Progenitor cell of endocrine pancreas (in vitro differentiated cells): ENCODE measurements at regions not wholly inside any gene's neighbourhood (a gene's known extent, or its start where the extent isn't known, plus 50 kb on each side); places are given as distances from the start of the nearest gene placed in this dataset.
"Not testable (repeated sequence)": the region's sequence is repeated elsewhere in the genome, so short reads cannot be mapped to it uniquely, and the experiment has no call there.

Experiments
- DNase-seq: peaks from one replicate; pipeline ENCODE4 v3.0.0; 2021; ENCODE audit warnings: low spot score; ENCODE audit not compliant: unreplicated experiment
- H3K27ac Mint-ChIP-seq: 2 replicates; pipeline ENCODE4 v1.8.0; 2021; ENCODE audit warnings: mild to moderate bottlenecking, moderate library complexity, mixed read lengths
- H3K27me3 Mint-ChIP-seq: 2 replicates; pipeline ENCODE4 v1.8.0; 2021; ENCODE audit warnings: mixed read lengths
- H3K36me3 Mint-ChIP-seq: 2 replicates; pipeline ENCODE4 v1.8.0; 2022; ENCODE audit warnings: mixed read lengths; ENCODE audit not compliant: insufficient read depth
- H3K4me1 Mint-ChIP-seq: 2 replicates; pipeline ENCODE4 v1.8.0; 2021; ENCODE audit warnings: low read depth, mixed read lengths
- H3K4me3 Mint-ChIP-seq: 2 replicates; pipeline ENCODE4 v1.8.0; 2021; ENCODE audit warnings: low read depth, mild to moderate bottlenecking, moderate library complexity, mixed read lengths
- H3K9me3 Mint-ChIP-seq: 2 replicates; pipeline ENCODE4 v1.8.0; 2021; ENCODE audit warnings: low read depth, mixed read lengths
- TF ChIP-seq, protein P1 (sequence below): fragments of 200-600 bp; sonication (generic); IDR thresholded peaks from one replicate; pipeline ENCODE4 v1.5.0; 2021; ENCODE audit warnings: antibody characterized with exemption, mild to moderate bottlenecking; ENCODE audit not compliant: unreplicated experiment

DNA sequence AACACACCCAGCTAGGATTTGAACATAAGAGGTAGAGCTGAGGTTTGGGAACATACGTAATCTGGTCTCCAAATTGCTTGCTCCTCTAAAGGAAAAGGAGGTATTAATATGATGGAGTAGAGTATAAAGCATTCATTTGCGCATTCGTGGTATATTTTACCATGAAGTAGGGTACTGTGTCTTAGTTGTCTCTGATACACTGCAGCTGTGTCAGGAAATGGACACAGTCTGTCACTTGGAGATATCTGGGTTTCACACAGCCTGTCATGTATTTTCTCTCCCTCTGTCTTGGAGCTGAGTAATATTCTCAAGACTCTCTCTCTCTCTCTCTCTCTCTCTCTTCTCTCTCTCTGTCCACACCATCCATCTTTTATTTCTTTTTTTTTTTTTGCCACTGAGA is 274.8 kb upstream of the UGT8 start:
- DNase-seq = no peak
- Mint-ChIP-seq H3K9me3 (no peaks in the 10 kb centered on the region), H3K4me3 (no peak overlapping the region), H3K27ac (no peak overlapping the region), H3K4me1 (peaks cover 16% of the 10 kb centered on the region), H3K36me3 (no peaks in the 10 kb centered on the region), H3K27me3 (peaks cover 6% of the 10 kb centered on the region)
- TF ChIP-seq, protein P1, sequence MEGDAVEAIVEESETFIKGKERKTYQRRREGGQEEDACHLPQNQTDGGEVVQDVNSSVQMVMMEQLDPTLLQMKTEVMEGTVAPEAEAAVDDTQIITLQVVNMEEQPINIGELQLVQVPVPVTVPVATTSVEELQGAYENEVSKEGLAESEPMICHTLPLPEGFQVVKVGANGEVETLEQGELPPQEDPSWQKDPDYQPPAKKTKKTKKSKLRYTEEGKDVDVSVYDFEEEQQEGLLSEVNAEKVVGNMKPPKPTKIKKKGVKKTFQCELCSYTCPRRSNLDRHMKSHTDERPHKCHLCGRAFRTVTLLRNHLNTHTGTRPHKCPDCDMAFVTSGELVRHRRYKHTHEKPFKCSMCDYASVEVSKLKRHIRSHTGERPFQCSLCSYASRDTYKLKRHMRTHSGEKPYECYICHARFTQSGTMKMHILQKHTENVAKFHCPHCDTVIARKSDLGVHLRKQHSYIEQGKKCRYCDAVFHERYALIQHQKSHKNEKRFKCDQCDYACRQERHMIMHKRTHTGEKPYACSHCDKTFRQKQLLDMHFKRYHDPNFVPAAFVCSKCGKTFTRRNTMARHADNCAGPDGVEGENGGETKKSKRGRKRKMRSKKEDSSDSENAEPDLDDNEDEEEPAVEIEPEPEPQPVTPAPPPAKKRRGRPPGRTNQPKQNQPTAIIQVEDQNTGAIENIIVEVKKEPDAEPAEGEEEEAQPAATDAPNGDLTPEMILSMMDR = no peak

DNA sequence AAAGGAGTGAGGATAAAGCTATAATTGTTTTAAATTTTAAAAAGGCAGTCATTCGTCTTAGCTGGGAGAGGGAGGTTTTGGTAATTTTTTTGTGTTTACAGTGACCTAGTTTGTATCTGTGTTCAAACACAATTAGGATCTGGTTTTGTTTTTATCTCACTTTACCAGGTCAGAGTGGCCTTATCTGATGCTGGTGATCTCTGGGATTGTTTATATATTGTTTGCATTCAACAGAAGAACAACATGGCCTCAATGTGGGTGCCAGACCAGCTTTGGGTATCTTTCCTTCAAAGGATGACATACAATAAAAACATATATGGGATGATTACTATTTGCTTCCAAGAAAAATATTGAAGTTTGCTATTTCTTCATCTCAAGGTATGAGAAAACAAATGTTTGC is 272.2 kb upstream of the UGT8 start:
- peaks cover 3% of the 10 kb centered on the region for H3K9me3 Mint-ChIP-seq
- peaks cover 2% of the 10 kb centered on the region for H3K36me3 Mint-ChIP-seq
- no peak overlapping the region for H3K4me3 Mint-ChIP-seq
- H3K27me3 Mint-ChIP-seq = peaks cover 9% of the 10 kb centered on the region
- H3K27ac Mint-ChIP-seq = no peak overlapping the region
- TF ChIP-seq, protein P1 = no peak
- DNase-seq = no peak
- peaks cover 12% of the 10 kb centered on the region for H3K4me1 Mint-ChIP-seq

DNA sequence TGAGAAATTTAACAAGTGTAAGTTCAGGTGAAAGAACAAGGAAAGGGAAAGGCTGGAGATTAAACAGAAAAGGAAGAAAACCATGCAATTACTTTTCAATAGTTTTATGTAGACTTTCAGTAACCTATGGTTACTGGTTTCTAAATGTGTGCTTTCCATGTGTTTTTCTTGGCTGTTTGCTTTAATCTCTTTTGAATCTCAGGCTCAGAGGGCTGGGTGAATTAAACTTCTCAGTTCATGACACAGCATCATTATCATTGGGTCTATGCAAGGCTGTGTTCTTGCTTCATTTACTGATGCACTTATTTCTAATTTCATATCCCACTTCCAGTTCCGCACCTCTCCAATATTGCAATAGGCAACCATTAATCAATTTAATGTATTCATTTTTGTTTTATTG is 266.5 kb upstream of the UGT8 start:
- no peak for DNase-seq
- peaks cover 2% of the 10 kb centered on the region for H3K36me3 Mint-ChIP-seq
- TF ChIP-seq, protein P1 = no peak
- no peak overlapping the region for H3K4me3 Mint-ChIP-seq
- no peak overlapping the region for H3K27ac Mint-ChIP-seq
- peaks cover 6% of the 10 kb centered on the region for H3K9me3 Mint-ChIP-seq
- H3K4me1 Mint-ChIP-seq = peaks cover 3% of the 10 kb centered on the region
- H3K27me3 Mint-ChIP-seq = peaks cover 10% of the 10 kb centered on the region

DNA sequence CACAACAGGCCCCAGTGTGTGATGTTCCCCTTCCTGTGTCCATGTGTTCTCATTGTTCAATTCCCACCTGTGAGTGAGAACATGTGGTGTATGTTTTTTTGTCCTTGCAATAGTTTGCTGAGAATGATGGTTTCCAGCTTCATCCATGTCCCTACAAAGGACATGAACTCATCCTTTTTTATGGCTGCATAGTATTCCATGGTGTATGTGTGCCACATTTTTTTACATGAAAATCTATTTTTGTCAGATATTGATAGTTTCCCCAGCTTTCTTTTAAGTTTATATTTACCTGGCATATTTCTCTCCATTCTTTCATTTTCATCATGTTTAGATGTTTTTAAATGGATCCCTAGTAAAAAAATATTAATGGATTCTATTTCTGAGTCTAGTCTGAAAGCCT is 264.2 kb upstream of the UGT8 start:
- not testable (repeated sequence) for H3K4me3 Mint-ChIP-seq, DNase-seq, H3K4me1 Mint-ChIP-seq, H3K9me3 Mint-ChIP-seq, H3K36me3 Mint-ChIP-seq, H3K27ac Mint-ChIP-seq
- H3K27me3 Mint-ChIP-seq = peaks cover 13% of the 10 kb centered on the region

DNA sequence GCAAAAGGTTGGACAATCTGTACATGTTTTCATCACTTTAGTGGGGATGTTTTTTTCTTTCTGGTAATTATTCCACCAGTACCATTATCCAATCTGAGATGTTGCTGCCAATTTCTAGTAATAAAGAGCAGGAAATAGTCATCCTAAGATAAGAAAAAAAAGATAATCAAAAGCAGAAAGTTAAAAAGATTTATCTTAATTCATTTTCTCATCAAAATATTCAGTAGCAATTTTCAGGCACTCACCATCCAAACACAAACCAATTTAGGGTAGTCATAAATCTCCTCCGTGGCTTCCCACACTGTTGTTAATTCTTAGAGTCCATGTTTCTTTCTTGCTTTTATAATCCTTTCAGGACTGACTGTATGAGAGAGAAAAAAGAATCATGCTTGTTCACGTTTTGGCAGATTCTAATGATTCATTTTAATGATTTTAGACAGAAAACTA is 263.7 kb upstream of the UGT8 start:
- DNase-seq = no peak

DNA sequence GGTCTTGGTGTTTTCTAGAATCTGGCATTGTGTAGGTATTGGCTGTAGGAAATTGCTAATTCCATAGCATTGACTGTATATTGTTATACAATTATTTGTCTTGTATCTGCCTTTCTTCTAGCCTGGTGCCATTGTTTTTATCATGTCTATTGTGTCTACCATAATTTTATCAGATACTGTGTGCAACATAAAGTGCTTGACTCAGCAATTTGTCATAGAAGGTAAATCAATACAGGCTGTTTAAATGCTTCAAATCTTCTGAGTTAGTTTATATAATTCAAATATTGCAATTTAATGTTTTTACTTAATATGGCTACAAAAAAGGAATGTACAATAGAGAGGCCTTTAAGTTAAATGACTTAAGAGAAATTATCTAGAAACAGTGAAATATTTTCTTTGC is 263.3 kb upstream of the UGT8 start:
- H3K36me3 Mint-ChIP-seq = no peaks in the 10 kb centered on the region
- H3K27ac Mint-ChIP-seq = no peak overlapping the region
- DNase-seq = no peak
- H3K4me3 Mint-ChIP-seq = no peak overlapping the region
- H3K4me1 Mint-ChIP-seq = peaks cover 1% of the 10 kb centered on the region
- H3K27me3 Mint-ChIP-seq = peaks cover 13% of the 10 kb centered on the region
- H3K9me3 Mint-ChIP-seq = peaks cover 10% of the 10 kb centered on the region
- TF ChIP-seq, protein P1 = no peak

More for the DNA sequence above, 263.7 kb upstream of the UGT8 start:
- Mint-ChIP-seq H3K4me1 (peaks cover 1% of the 10 kb centered on the region), H3K4me3 (no peak overlapping the region), H3K27ac (no peak overlapping the region), H3K9me3 (peaks cover 12% of the 10 kb centered on the region), H3K36me3 (peaks cover under 1% of the 10 kb centered on the region), H3K27me3 (peaks cover 13% of the 10 kb centered on the region)
- TF ChIP-seq, protein P1 = no peak
